HEK293 (cell line): ENCODE measurements at regions not wholly inside any gene's neighbourhood (a gene's known extent, or its start where the extent isn't known, plus 50 kb on each side); places are given as distances from the start of the nearest gene placed in this dataset.
"Not testable (repeated sequence)": the region's sequence is repeated elsewhere in the genome, so short reads cannot be mapped to it uniquely, and the experiment has no call there.

Experiments
- CTCF ChIA-PET: fragments of 350-600 bp; formaldehyde crosslinking; extraction: SDS; loops from one replicate; lab custom pipeline; 2021; ENCODE audit warnings: antibody characterized with exemption; lab: Yijun Ruan, JAX
- POLR2A ChIA-PET: fragments of 300-600 bp; formaldehyde crosslinking; extraction: SDS; loops from one replicate; lab custom pipeline; 2020; ENCODE audit warnings: antibody characterized with exemption, inconsistent platforms; lab: Yijun Ruan, JAX
- H3K27ac ChIP-seq: fragments of 200-500 bp; sonication (Bioruptor generic); 2 replicates; pipeline ENCODE4 v1.5.1; 2014; ENCODE audit warnings: low read depth, low read length, control low read depth, inconsistent platforms; ENCODE audit errors: extremely low read depth
- H3K36me3 ChIP-seq, 2 experiments: fragments of 200-500 bp in 1 of 2; sonication (Bioruptor generic) in 1 of 2; 1 replicate in 1 of 2; 2 replicates in 1 of 2; pipeline ENCODE4 v1.5.1; 2014 to 2017; ENCODE audit warnings: inconsistent platforms in 2 of 2, low read length in 2 of 2; ENCODE audit not compliant: control insufficient read depth in 2 of 2, insufficient read depth in 1 of 2
- H3K4me1 ChIP-seq: fragments of 200-500 bp; sonication (Bioruptor generic); 2 replicates; pipeline ENCODE4 v1.5.1; 2014; ENCODE audit warnings: mild to moderate bottlenecking, low read length, inconsistent platforms; ENCODE audit not compliant: control insufficient read depth, insufficient read depth
- H3K4me3 ChIP-seq: 2 replicates; pipeline ENCODE4 v1.5.1; 2011; ENCODE audit warnings: low read depth, mild to moderate bottlenecking, control low read depth, low read length, moderate library complexity
- H3K9me3 ChIP-seq: fragments of 200-500 bp; sonication (Bioruptor generic); 2 replicates; pipeline ENCODE4 v1.5.1; 2014; ENCODE audit warnings: low read depth, low read length, inconsistent platforms; ENCODE audit not compliant: control insufficient read depth, insufficient read depth
- EGR2 ChIP-seq: fragments of 450-650 bp; formaldehyde crosslinking; IDR thresholded peaks from 2 replicates; pipeline ENCODE4 v1.5.1; 2016; ENCODE audit warnings: low read depth, missing biosample characterization, missing genetic modification characterization
- GFI1B ChIP-seq: fragments of 450-650 bp; formaldehyde crosslinking; IDR thresholded peaks from 2 replicates; pipeline ENCODE4 v1.5.1; 2016; ENCODE audit warnings: missing biosample characterization, missing genetic modification characterization
- KLF10 ChIP-seq: fragments of 450-650 bp; IDR thresholded peaks from 2 replicates; pipeline ENCODE4 v1.5.1; 2018; ENCODE audit warnings: missing biosample characterization, mild to moderate bottlenecking, missing genetic modification characterization
- PRDM1 ChIP-seq: fragments of 450-650 bp; formaldehyde crosslinking; IDR thresholded peaks from 2 replicates; pipeline ENCODE4; 2016; ENCODE audit warnings: missing biosample characterization, missing genetic modification characterization
- WT1 ChIP-seq: fragments of 450-650 bp; formaldehyde crosslinking; IDR thresholded peaks from 2 replicates; pipeline ENCODE4 v1.5.1; 2016; ENCODE audit warnings: missing biosample characterization, missing genetic modification characterization
- YY2 ChIP-seq: fragments of 450-650 bp; formaldehyde crosslinking; IDR thresholded peaks from 2 replicates; pipeline ENCODE4 v1.5.1; 2016; ENCODE audit warnings: missing biosample characterization, missing genetic modification characterization
- ZEB2 ChIP-seq: fragments of 450-650 bp; formaldehyde crosslinking; IDR thresholded peaks from 2 replicates; pipeline ENCODE4 v1.5.1; 2016; ENCODE audit warnings: missing biosample characterization, missing genetic modification characterization
- ZNF157 ChIP-seq: fragments of 450-650 bp; formaldehyde crosslinking; IDR thresholded peaks from 2 replicates; pipeline ENCODE4 v1.5.1; 2016; ENCODE audit warnings: missing biosample characterization, missing genetic modification characterization
- ZNF223 ChIP-seq: fragments of 450-650 bp; formaldehyde crosslinking; IDR thresholded peaks from 2 replicates; pipeline ENCODE4 v1.5.1; 2016; ENCODE audit warnings: missing biosample characterization, missing genetic modification characterization
- ZNF23 ChIP-seq: fragments of 450-650 bp; formaldehyde crosslinking; IDR thresholded peaks from 2 replicates; pipeline ENCODE4 v1.5.1; 2016; ENCODE audit warnings: missing biosample characterization, missing genetic modification characterization, borderline replicate concordance
- ZNF354C ChIP-seq: fragments of 450-650 bp; formaldehyde crosslinking; IDR thresholded peaks from 2 replicates; pipeline ENCODE4 v1.5.1; 2016; ENCODE audit warnings: missing biosample characterization, missing genetic modification characterization, low read depth, borderline replicate concordance
- ZNF423 ChIP-seq: fragments of 450-650 bp; formaldehyde crosslinking; IDR thresholded peaks from 2 replicates; pipeline ENCODE4 v1.5.1; 2016; ENCODE audit warnings: missing biosample characterization, missing genetic modification characterization
- ZNF433 ChIP-seq: fragments of 450-650 bp; formaldehyde crosslinking; IDR thresholded peaks from 2 replicates; pipeline ENCODE4 v1.5.1; 2016; ENCODE audit warnings: missing biosample characterization, missing genetic modification characterization, low read depth
- ZNF529 ChIP-seq: fragments of 450-650 bp; formaldehyde crosslinking; IDR thresholded peaks from 2 replicates; pipeline ENCODE4 v1.5.1; 2017; ENCODE audit warnings: missing genetic modification characterization, missing biosample characterization; ENCODE audit not compliant: insufficient replicate concordance
- ZNF596 ChIP-seq: fragments of 450-650 bp; IDR thresholded peaks from 2 replicates; pipeline ENCODE4 v1.5.0; 2018; ENCODE audit warnings: missing biosample characterization, mild to moderate bottlenecking, missing genetic modification characterization, moderate library complexity
- ZNF707 ChIP-seq: fragments of 450-650 bp; formaldehyde crosslinking; IDR thresholded peaks from 2 replicates; pipeline ENCODE4 v1.5.1; 2016; ENCODE audit warnings: missing biosample characterization, missing genetic modification characterization
- ZNF776 ChIP-seq: fragments of 450-650 bp; formaldehyde crosslinking; IDR thresholded peaks from 2 replicates; pipeline ENCODE4 v1.5.0; 2017; ENCODE audit warnings: missing biosample characterization, missing genetic modification characterization, borderline replicate concordance
- ZNF843 ChIP-seq: fragments of 450-650 bp; formaldehyde crosslinking; IDR thresholded peaks from 2 replicates; pipeline ENCODE4 v1.5.1; 2016; ENCODE audit warnings: missing biosample characterization, missing genetic modification characterization
- ZSCAN16 ChIP-seq: fragments of 450-650 bp; formaldehyde crosslinking; IDR thresholded peaks from 2 replicates; pipeline ENCODE4 v1.5.1; 2016; ENCODE audit warnings: missing biosample characterization, missing genetic modification characterization
- TF ChIP-seq, protein P1 (sequence below): fragments of 450-650 bp; formaldehyde crosslinking; IDR thresholded peaks from 2 replicates; pipeline ENCODE4 v1.5.1; 2016; ENCODE audit warnings: missing biosample characterization, missing genetic modification characterization
- TF ChIP-seq, protein P2 (sequence below): fragments of 450-650 bp; formaldehyde crosslinking; IDR thresholded peaks from 2 replicates; pipeline ENCODE4 v1.5.1; 2016; ENCODE audit warnings: missing biosample characterization, missing genetic modification characterization
- TF ChIP-seq, protein P3 (sequence below): fragments of 450-650 bp; formaldehyde crosslinking; conservative IDR thresholded peaks from 2 replicates; pipeline ENCODE4 v1.5.1; 2016; ENCODE audit warnings: low read depth, missing biosample characterization, missing genetic modification characterization

- TF ChIP-seq, protein P1, sequence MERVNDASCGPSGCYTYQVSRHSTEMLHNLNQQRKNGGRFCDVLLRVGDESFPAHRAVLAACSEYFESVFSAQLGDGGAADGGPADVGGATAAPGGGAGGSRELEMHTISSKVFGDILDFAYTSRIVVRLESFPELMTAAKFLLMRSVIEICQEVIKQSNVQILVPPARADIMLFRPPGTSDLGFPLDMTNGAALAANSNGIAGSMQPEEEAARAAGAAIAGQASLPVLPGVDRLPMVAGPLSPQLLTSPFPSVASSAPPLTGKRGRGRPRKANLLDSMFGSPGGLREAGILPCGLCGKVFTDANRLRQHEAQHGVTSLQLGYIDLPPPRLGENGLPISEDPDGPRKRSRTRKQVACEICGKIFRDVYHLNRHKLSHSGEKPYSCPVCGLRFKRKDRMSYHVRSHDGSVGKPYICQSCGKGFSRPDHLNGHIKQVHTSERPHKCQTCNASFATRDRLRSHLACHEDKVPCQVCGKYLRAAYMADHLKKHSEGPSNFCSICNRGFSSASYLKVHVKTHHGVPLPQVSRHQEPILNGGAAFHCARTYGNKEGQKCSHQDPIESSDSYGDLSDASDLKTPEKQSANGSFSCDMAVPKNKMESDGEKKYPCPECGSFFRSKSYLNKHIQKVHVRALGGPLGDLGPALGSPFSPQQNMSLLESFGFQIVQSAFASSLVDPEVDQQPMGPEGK = no peak
- TF ChIP-seq EGR2 = no peak
Measured at GRCh38 chr16:59959311-59959710, 1225.2 kb upstream of the GOT2 start (continued).

DNA sequence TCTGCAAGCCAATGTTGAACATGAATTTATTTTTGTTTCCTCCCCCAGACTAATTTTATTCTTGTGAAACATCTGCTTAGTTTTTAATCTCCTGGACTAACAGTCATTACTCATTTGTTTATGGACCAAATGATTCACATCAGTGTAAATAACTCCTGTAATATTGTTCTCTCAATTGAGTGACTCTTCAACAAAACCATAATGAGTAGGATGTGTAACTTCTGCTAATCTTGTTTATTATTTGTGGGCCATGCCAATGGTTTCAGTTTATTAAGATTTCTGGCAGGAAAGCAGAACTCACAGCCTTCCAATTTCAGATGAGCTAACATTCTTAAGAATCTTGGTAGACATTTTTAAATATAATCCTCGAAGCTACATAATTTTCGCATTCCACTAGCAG is 1216.3 kb upstream of the GOT2 start:
- no peaks in the 10 kb centered on the region for H3K36me3 ChIP-seq
- no peaks in the 10 kb centered on the region for H3K9me3 ChIP-seq
- H3K27ac ChIP-seq = no peak overlapping the region
- no peaks in the 10 kb centered on the region for H3K4me1 ChIP-seq
- ChIA-PET CTCF (no interaction called here), POLR2A (no interaction called here)
- TF ChIP-seq ZNF707 = no peak
- no peak for TF ChIP-seq ZNF223 (tag by site-specific recombination)
- no peak for TF ChIP-seq YY2 (tag by site-specific recombination)
- TF ChIP-seq ZNF776 (tag by site-specific recombination) = no peak
- no peak for TF ChIP-seq ZNF433 (tag by site-specific recombination)
- TF ChIP-seq PRDM1 = no peak
- no peak for TF ChIP-seq ZNF354C
- no peak for TF ChIP-seq ZNF23 (tag by site-specific recombination)
- no peak for TF ChIP-seq ZNF423
- TF ChIP-seq ZSCAN16 (tag by site-specific recombination) = no peak
- TF ChIP-seq, protein P2, sequence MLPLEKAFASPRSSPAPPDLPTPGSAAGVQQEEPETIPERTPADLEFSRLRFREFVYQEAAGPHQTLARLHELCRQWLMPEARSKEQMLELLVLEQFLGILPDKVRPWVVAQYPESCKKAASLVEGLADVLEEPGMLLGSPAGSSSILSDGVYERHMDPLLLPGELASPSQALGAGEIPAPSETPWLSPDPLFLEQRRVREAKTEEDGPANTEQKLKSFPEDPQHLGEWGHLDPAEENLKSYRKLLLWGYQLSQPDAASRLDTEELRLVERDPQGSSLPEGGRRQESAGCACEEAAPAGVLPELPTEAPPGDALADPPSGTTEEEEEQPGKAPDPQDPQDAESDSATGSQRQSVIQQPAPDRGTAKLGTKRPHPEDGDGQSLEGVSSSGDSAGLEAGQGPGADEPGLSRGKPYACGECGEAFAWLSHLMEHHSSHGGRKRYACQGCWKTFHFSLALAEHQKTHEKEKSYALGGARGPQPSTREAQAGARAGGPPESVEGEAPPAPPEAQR = no peak
- TF ChIP-seq ZNF157 (tag by site-specific recombination) = no peak
- TF ChIP-seq ZNF843 (tag by site-specific recombination) = no peak
- no peak for TF ChIP-seq GFI1B (tag by site-specific recombination)
- TF ChIP-seq, protein P3, sequence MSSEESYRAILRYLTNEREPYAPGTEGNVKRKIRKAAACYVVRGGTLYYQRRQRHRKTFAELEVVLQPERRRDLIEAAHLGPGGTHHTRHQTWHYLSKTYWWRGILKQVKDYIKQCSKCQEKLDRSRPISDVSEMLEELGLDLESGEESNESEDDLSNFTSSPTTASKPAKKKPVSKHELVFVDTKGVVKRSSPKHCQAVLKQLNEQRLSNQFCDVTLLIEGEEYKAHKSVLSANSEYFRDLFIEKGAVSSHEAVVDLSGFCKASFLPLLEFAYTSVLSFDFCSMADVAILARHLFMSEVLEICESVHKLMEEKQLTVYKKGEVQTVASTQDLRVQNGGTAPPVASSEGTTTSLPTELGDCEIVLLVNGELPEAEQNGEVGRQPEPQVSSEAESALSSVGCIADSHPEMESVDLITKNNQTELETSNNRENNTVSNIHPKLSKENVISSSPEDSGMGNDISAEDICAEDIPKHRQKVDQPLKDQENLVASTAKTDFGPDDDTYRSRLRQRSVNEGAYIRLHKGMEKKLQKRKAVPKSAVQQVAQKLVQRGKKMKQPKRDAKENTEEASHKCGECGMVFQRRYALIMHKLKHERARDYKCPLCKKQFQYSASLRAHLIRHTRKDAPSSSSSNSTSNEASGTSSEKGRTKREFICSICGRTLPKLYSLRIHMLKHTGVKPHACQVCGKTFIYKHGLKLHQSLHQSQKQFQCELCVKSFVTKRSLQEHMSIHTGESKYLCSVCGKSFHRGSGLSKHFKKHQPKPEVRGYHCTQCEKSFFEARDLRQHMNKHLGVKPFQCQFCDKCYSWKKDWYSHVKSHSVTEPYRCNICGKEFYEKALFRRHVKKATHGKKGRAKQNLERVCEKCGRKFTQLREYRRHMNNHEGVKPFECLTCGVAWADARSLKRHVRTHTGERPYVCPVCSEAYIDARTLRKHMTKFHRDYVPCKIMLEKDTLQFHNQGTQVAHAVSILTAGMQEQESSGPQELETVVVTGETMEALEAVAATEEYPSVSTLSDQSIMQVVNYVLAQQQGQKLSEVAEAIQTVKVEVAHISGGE (tag by site-specific recombination) = no peak
- no peak for TF ChIP-seq ZEB2
- TF ChIP-seq ZNF596 = no peak
- TF ChIP-seq ZNF529 = no peak
- TF ChIP-seq WT1 (tag by site-specific recombination) = no peak
- TF ChIP-seq KLF10 (tag by site-specific recombination) = no peak
- no peak overlapping the region for H3K4me3 ChIP-seq

DNA sequence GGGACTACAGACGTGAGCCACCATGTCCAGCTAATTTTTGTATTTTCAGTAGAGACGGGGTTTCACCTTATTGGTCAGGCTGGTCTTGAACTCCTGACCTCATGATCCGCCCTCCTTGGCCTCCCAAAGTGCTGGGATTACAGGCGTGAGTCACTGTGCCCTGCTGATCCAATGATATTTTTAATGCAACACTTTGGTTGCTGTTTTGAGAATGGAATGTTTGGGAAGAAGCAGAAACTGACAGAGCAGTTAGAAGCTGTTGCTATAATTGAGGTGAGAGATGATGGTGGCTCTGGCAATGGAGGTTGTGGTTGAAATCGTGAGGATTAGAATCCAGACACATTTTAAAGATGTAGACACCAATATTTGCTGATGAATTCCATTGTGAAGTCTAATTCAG is 1209.9 kb upstream of the GOT2 start:
- CTCF ChIA-PET, H3K4me1 ChIP-seq: not testable (repeated sequence)

More for the DNA sequence above, 1209.9 kb upstream of the GOT2 start:
- H3K9me3 ChIP-seq, POLR2A ChIA-PET, H3K4me3 ChIP-seq, H3K36me3 ChIP-seq, H3K27ac ChIP-seq: not testable (repeated sequence)
